GM21529 (cell line): ENCODE measurements at regions not wholly inside any gene's neighbourhood (a gene's known extent, or its start where the extent isn't known, plus 50 kb on each side); places are given as distances from the start of the nearest gene placed in this dataset.
A peak's percentile ranks its signal among the peaks of the same experiment; 100 is the strongest.
"Not testable (repeated sequence)": the region's sequence is repeated elsewhere in the genome, so short reads cannot be mapped to it uniquely, and the experiment has no call there.

Experiments used
- ATAC-seq: cut with Tn5 transposase; IDR thresholded peaks from one replicate; pipeline ENCODE4 v1.9.1; 2021; ENCODE audit not compliant: unreplicated experiment

- ATAC-seq, result no peak
Measured at GRCh38 chr12:4822572-4822971, 87.1 kb upstream of the KCNA1 start.

- ATAC-seq, result no peak
Measured at GRCh38 chr12:4824380-4824779, 85.3 kb upstream of the KCNA1 start.

GRCh38 chr12:4825011-4825858, 84.5 kb upstream of the KCNA1 start:
- no peak for ATAC-seq

GRCh38 chr12:4826909-4827308, 82.8 kb upstream of the KCNA1 start:
- no peak for ATAC-seq

GRCh38 chr12:4828176-4828575, 81.5 kb upstream of the KCNA1 start:
- ATAC-seq, result no peak

- peak; percentile 87 for ATAC-seq
Measured at GRCh38 chr12:4829161-4829792, 80.4 kb upstream of the KCNA1 start.

- ATAC-seq, result peak; percentile 19
Measured at GRCh38 chr12:4829793-4830162, 79.9 kb upstream of the KCNA1 start.

- ATAC-seq, result no peak
Measured at GRCh38 chr12:4830556-4831210, 79.0 kb upstream of the KCNA1 start.

- ATAC-seq, result no peak
Measured at GRCh38 chr12:4833053-4833452, 76.7 kb upstream of the KCNA1 start.

GRCh38 chr12:4833524-4833923, 76.2 kb upstream of the KCNA1 start:
- no peak for ATAC-seq

- not testable (repeated sequence) for ATAC-seq
Measured at GRCh38 chr12:4842401-4842800, 67.3 kb upstream of the KCNA1 start.

GRCh38 chr12:4843907-4844306, 65.8 kb upstream of the KCNA1 start:
- ATAC-seq, result no peak

GRCh38 chr12:4847713-4848112, 62.0 kb upstream of the KCNA1 start:
- no peak for ATAC-seq

- no peak for ATAC-seq
Measured at GRCh38 chr12:4849115-4849541, 60.6 kb upstream of the KCNA1 start.

GRCh38 chr12:4849795-4850345, 59.8 kb upstream of the KCNA1 start:
- no peak for ATAC-seq

- ATAC-seq, result no peak
Measured at GRCh38 chr12:4850857-4851380, 58.8 kb upstream of the KCNA1 start.

GRCh38 chr12:4852308-4852707, 57.4 kb upstream of the KCNA1 start:
- ATAC-seq, result no peak

- ATAC-seq, result no peak
Measured at GRCh38 chr12:4852911-4853310, 56.8 kb upstream of the KCNA1 start.

- ATAC-seq, result peak; percentile 68
Measured at GRCh38 chr12:4855121-4855924, 54.4 kb upstream of the KCNA1 start.

- no peak for ATAC-seq
Measured at GRCh38 chr12:4856596-4856995, 53.1 kb upstream of the KCNA1 start.
